Fibroblast of skin of scalp (primary cell): ENCODE measurements at regions not wholly inside any gene's neighbourhood (a gene's known extent, or its start where the extent isn't known, plus 50 kb on each side); places are given as distances from the start of the nearest gene placed in this dataset.
"Not testable (repeated sequence)": the region's sequence is repeated elsewhere in the genome, so short reads cannot be mapped to it uniquely, and the experiment has no call there.

Experiments used
- DNase-seq: peaks from one replicate; pipeline ENCODE4 v3.0.0-alpha.2; 2013

DNA sequence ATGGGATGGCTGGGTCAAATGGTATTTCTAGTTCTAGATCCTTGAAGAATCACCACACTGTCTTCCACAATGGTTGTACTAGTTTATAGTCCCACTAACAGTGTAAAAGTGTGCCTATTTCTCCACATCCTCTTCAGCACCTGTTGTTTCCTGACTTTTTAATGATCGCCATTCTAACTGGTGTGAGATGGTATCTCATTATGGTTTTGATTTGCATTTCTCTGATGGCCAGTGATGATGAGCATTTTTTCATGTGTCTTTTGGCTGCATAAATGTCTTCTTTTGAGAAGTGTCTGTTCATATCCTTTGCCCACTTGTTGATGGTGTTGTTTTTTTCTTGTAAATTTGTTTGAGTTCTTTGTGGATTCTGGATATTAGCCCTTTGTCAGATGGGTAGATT lies 121.0 kb upstream of the TUT7 start:
- DNase-seq: not testable (repeated sequence)

DNA sequence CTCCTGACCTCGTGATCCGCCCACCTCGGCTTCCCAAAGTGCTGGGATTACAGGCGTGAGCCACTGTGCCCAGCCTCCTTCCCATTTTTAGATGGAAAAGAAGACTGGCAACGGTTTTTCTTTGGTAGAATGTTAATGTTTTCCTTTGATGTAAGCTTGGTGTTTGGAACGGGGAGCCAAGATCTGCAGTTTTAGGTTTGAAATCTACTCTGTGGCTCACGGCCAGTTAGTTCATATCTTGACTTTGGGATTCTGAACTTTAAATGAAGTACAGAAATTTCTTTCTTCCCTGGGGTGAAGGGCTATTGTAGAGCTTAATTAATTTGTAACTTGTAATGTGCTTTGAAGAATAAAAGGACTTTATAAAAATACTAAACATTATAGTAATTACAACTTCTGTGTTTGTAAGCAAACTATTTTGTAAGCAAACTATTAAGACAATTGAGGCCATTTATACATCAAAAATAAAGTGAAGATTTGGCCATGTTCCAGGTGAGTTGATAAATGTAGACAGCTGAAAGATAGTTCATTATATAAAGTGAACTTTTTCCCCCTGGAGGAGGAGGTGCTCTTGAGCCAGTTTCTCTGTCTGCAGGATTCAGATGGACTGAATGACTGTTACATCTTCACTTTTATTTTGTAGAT lies 117.1 kb upstream of the TUT7 start:
- no peak for DNase-seq

DNA sequence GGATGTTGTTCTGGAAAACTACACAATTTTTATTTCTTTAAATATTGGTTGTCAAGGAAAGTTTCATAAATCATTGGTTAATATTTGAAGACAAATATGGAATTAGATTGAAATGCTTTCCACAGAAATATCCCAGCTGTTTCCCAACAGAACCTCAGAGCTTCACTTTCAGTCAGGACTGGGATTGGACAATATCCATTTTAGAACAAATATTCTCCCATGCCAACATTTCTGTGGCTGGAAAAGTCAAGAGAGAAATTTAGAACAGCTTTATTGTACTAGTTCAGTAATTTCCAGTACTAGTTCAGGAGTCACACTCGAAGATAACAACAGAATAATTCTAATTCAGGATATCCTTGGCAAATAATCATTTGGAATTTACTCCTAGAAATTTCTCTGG lies 116.1 kb upstream of the TUT7 start:
- peak; percentile 65 for DNase-seq

- DNase-seq: no peak
These were observed 115.5 kb upstream of the TUT7 start for GRCh38 chr9:86469476-86470250.

DNA sequence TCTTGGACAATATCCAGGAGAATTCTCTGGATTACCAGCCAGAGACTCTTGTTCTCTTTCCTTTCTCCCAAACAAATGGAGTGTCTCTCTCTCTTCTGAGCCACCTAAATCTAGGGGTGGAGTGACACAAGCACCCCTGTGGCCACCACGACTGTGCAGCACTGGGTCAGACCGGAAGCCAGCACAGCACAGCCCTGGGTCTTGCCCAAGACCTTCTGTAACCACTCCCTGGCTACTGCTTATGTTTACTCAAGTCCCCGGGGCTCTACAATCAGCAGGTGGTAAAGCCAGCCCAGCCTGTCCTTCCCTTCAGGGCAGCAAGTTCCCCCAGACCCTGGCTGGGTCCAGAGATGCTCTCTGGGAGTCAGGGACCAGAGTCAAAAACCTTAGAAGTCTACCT lies 110.0 kb upstream of the TUT7 start:
- DNase-seq: no peak

DNA sequence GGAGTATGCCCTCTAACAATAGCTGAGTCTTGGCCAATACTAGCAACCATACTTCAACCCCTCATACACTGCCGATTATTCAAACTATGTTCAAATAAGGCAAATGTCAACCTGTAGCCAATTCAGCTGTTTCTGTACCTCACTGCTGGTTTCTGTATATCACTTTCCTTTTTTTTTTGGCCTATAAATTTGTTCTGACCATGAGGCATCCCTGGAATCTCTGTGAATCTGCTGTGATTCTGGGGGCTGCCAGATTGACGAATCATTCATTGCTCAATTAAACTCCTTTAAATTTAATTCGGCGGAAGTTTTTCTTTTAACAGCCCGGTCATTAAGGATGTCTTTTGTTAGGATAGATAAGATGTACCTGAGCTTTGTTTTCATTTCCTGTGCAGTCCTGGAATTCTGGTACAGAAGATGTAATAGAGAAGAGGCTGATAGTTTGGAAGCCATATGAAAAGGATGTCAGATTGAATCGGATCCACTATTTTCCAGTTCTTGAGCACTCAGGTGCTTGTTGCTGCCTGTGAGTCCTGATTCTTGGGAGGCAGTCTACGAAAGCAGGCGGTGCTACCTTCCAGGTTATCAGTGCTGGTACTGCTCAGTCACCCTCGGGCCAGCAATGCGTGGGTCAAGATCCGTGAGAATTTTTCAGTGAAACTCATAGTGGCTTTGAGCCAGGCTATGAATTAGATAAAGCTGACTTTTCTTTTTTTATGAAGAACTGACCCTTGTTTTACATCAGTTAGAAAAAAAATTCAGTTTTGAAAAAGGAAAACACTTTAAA lies 106.2 kb upstream of the TUT7 start:
- DNase-seq: peak; percentile 63

- no peak for DNase-seq
These were observed 105.5 kb upstream of the TUT7 start for GRCh38 chr9:86459599-86460155.

DNA sequence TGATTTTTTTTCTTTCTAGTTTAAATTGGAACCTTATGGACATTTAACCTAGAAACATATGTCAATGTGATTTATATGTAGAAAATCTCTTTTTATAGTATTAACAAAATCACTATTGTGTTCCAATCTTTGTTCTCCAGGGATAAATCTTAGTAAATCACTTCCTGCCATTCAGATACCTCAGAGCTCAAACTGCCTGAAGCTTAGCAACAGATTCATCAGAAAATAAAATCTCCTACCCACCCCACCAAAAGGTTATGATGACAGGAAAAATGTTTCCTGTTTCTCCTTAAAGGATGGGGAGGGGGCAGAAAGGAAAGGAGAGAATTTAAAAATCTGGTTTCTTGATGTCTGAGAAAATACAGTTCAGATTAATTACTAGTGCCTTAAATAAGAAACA lies 105.0 kb upstream of the TUT7 start:
- DNase-seq: no peak

GRCh38 chr9:86458191-86458855 lies 104.1 kb upstream of the TUT7 start:
- no peak for DNase-seq

- no peak for DNase-seq
These were observed 102.2 kb upstream of the TUT7 start for GRCh38 chr9:86456416-86456815.

DNA sequence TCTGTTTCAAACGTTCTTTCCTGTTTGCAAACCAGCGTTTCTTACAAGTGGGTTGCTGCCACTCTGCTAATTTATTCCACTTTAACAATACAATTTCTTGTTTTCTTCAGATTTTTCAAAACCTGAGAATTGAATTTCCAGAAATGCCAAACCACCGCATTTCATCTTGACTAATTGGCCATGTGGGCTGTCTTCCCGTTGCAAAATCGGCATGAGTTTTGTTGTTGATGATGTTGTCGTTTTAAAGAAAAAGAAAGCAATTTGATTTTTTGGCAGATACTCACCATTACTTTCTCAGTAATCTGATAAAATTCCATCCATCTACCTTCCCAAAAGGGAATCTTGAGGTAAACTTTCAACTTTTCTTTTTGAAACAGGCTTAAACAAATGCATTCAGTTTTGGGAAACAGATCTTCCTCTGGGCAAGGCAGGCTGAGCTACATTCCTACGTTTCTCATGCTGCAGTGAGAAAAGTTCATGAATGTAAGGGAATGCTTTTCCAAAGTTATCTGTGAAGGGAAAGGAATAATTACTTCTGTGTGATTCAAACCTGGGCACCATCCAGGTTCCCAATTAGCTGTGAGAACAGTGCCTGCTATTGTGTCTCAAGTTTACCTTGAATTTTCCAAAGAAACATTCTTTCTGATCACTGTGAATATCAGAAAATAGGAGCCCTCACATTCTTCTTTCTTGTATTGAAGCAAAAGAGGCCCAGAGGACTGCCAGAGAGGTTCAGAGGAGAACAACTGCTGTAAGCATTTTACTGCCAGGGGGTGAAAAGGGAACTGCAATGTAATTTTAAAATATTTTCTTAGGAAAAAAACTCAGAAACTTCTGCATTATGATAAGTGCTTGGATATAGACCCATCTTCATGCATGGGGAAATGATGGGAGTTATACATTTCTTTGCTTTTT lies 100.7 kb upstream of the TUT7 start:
- no peak for DNase-seq

DNA sequence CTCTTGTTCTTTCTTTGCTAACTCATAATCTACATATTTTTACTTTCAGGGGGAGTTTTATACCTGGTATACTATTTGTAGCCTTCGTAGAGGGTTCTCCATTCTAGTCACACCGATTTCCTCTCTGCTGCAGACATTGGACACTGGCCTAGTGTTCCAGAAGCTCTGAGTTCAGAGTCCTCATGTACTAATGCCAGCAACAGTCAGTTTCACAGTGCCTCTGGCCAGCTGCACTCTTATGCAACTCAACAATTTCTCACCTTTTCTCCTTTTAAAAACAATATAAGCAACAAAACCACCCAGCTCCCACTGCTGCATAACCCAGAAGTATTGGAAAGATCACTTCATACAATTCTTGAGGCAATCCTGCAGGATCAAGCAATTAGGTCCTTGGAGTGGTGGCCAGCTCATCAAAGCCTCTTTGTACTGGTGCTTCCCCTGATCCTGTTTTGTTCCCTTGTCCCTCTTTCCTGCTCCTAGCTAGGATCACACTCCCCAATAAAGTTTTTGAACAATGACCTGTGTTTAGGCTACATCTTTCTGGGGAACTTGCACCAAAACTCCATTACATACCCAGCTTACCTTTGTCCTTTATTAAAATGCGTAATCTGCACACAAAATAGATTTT lies 98.1 kb upstream of the TUT7 start:
- DNase-seq: no peak

DNA sequence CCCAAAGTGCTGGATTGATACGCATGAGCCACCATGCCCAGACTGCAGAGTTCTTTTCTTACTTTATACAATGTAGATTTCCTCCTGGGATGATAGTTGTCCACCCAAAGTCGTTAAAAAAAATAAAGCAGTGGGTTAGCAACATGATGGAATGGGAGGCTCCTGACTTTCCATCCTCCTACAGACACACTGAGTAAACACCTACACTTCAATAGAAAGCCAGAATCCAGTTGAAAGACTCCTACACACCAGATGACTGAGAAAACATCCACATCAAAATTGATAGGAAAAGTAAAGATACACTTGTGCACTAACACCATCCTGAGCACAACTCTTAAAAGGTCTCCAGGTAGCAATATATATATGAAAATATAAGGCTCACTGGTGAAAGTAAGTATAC lies 95.0 kb upstream of the TUT7 start:
- no peak for DNase-seq

DNA sequence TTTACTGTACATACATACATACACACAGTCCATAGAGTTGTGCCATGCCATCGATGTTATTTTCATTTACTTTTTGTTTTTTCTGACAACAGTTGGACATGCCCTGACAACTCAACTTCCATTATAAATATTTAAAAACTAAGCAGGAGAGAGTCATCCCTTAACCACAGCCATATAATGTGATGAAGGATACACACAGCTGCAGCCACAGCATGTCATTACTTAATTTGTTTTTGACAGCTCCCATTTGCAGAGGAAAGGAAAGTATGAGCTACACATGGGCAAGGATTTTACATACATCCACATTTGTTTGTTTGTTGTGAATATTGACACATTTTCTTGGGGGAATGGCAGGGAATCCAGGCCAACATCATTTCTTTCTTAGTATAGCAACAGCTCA lies 91.5 kb upstream of the TUT7 start:
- DNase-seq: peak; percentile 19

GRCh38 chr9:86443992-86444391 lies 89.8 kb upstream of the TUT7 start:
- no peak for DNase-seq

DNA sequence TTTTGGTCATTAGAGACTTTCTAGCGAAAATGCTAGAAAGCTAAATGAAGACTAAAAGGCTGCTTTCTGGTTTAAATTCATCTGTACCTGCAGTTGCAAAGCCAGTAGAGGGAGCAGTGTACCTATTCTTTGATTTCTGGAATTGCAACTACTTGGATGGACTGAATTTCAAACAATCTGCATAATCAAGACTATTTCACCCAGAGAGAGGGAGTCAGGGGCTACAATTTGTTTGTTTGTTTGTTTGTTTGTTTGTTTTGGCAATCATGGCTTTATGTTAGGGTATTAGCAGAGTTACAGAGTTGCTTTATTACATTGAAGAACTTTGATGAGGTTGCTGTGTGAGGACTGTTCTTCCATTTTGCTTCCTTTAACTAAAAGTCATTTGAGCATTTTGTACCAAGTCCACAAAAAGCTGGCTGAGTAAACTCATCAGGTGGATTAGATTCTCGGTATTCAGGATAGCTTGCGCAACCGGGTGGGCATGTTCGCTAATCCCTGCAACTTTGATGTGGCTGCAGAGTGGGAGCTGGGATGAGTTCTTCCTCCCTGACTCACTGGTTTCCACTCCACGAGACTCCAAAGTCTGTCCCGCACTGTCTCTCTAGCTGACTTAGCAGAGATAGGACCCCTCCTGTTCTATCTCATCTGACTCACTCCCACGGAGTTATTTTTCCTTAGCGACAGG lies 80.0 kb upstream of the TUT7 start:
- peak; percentile 77 for DNase-seq

DNA sequence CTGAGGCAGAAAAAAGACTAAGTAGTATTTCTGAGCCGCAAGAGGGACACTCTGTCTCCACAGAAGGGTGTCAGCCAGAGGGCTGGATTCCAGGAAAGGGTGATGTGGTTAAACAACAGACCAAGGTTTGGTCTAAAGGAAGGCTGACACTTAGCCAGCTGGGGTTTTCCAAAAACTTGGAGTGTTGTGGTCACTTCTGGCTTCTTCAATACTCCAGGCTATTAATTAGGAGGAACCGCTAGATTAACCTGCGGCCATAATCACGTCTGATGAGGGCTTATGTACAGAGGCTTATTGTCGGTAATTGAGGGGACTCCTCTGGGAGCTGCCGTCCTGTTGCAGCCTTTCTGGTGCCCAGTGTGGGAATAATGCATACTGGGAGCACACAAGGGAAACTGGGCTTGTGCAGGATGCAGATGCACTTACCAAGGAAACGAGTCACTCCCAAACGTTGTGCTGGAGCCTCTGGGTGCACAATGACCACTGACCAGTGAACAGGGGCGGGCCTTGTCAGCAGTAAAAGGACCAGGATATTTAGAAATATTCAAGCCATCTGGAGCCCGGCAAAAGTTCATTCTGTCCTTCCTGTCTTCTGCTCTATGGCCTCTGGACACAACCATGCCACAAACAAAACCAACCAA lies 70.2 kb upstream of the TUT7 start:
- DNase-seq: no peak

DNA sequence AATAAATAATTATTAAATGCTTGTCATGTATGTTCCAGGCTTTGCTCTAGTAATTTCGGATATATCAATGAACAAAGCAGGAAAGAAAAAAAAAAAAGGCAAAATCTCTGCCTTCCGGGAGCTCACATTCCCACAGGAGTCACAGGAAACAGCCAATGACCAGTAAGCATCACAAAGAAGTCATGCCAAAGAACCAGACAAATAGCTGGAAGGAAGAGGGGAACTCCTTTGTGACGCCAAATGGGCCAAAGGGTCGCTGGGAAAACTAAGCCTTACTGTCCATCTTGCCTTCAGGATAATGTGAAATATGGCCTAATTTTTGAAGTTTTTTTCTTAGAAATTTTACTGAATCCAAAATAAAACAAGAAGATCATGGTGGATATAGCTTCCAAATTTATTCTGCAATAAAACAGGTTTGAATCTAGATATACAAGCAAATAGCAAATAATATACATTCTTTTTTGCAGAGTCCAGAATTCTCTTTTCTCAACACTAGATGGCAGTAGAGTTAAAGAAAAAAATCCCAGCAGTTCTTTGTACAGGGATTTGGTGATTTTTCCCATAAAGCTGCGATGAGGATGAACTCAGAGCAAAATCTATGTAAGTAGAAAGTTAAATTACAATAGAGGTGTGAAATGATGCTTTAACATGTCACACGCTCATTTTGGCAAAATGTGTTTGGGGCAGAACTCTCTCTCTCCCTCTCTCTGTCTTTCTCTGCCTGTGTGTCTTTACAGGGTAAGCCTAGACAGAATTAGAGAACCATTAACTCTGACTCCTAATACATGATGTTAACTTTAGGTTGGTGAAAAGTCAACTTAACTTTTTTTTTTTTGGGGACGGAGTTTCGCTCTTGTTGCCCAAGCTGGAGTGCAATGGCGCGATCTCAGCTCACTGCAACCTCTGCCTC lies 60.0 kb upstream of the TUT7 start:
- DNase-seq: peak; percentile 52

GRCh38 chr9:86410281-86410680 lies 56.1 kb upstream of the TUT7 start:
- DNase-seq: peak; percentile 13
